Breast epithelium (tissue), 3 donors: ENCODE measurements at regions not wholly inside any gene's neighbourhood (a gene's known extent, or its start where the extent isn't known, plus 50 kb on each side); places are given as distances from the start of the nearest gene placed in this dataset.

ENCODE experiments used
- POLR2A ChIP-seq: fragments of 450-650 bp; IDR thresholded peaks from one replicate; pipeline ENCODE4 v1.6.1; 2016; ENCODE audit warnings: antibody characterized with exemption, mild to moderate bottlenecking, moderate library complexity
- POLR2AphosphoS5 ChIP-seq, 3 donors: sonication (generic); formaldehyde crosslinking; IDR thresholded peaks; one replicate each; pipeline ENCODE4 v1.6.1; 2017; ENCODE audit warnings: antibody characterized with exemption in 3 of 3
- TF ChIP-seq, protein P1 (sequence below), 3 donors: fragments of 450-650 bp; IDR thresholded peaks; one replicate each; pipeline ENCODE4 v1.5.1; 2016 to 2017; ENCODE audit warnings: antibody characterized with exemption in 3 of 3, mild to moderate bottlenecking in 3 of 3, moderate library complexity in 3 of 3

DNA sequence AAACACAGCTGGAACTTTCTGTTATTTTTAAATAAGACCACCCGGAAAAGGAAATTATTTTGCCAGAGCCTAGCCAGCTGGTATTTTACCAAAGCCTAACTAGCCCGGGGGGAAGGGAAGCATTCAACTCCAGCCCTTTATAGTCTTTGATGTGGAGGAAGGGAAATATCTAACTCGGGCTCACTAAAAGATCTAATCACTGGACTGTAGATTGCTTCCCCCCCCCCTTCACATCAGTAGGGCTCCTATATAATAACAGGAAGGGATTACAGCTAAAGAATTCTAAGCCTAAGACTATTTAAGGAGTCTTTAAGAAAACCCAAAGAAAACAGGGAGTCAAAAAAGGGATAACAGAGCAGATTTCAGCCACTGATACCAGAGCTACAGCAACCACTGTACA, 431.1 kb downstream of the KCNH5 start:
- TF ChIP-seq POLR2AphosphoS5 (IDR thresholded peaks at IDR 0.05) (no peak), POLR2A (no peak)
- TF ChIP-seq, protein P1, sequence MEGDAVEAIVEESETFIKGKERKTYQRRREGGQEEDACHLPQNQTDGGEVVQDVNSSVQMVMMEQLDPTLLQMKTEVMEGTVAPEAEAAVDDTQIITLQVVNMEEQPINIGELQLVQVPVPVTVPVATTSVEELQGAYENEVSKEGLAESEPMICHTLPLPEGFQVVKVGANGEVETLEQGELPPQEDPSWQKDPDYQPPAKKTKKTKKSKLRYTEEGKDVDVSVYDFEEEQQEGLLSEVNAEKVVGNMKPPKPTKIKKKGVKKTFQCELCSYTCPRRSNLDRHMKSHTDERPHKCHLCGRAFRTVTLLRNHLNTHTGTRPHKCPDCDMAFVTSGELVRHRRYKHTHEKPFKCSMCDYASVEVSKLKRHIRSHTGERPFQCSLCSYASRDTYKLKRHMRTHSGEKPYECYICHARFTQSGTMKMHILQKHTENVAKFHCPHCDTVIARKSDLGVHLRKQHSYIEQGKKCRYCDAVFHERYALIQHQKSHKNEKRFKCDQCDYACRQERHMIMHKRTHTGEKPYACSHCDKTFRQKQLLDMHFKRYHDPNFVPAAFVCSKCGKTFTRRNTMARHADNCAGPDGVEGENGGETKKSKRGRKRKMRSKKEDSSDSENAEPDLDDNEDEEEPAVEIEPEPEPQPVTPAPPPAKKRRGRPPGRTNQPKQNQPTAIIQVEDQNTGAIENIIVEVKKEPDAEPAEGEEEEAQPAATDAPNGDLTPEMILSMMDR (IDR thresholded peaks at IDR 0.05): no peak
